ENCODE measurements at regions not wholly inside any gene's neighbourhood (a gene's known extent, or its start where the extent isn't known, plus 50 kb on each side); places are given as distances from the start of the nearest gene placed in this dataset.

DNA sequence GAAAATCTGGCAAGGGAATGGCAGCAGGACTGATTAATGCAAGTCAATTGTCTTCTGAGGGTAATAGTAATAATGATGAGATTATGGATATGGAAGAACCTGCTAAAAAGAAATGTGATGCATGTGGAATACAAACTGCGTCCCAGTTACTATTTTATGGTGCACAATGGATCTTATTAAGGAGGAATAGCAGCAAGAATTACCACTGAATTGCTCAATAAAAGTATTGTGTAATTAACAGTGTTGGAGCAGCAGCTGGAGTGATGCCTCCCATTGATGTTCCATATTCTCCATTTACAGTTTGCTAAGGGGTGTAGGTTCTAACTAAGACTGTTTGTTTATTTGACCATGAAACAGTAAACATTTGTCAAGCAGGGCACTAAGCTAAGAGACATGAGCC lies 167.9 kb downstream of the HRH4 start:
- TF ChIP-seq POLR2A (IDR thresholded peaks at IDR 0.05; ENCODE audit: low read depth, low read length) = no peak
- no peak for TF ChIP-seq POLR2AphosphoS5 (IDR thresholded peaks at IDR 0.05; ENCODE audit: low read depth, low read length)
